ENCODE measurements at regions not wholly inside any gene's neighbourhood (a gene's known extent, or its start where the extent isn't known, plus 50 kb on each side); places are given as distances from the start of the nearest gene placed in this dataset.

GRCh38 chr17:13338421-13338820 is 263.3 kb downstream of the HS3ST3A1 start:
- no CpG with 5 or more reads among the region's 1 CpG for WGBS (ENCODE audit: insufficient coverage)
- Mint-ChIP-seq H3K27me3 (peaks cover 12% of the 10 kb centered on the region), H3K4me1 (peaks cover 2% of the 10 kb centered on the region), H3K27ac (no peak overlapping the region), H3K9me3 (ENCODE audit: insufficient read depth) (no peaks in the 10 kb centered on the region), H3K4me3 (no peak overlapping the region)
- POLR2A ChIA-PET, result no interaction called here
- intact Hi-C loops (cut with micrococcal nuclease), result loop anchor here (5.0 kb wide), 1 partner anchor 964 kb away; the partner anchor contains the start of gene HS3ST3B1
- no peak overlapping the region for H3K4me3 ChIP-seq (ENCODE audit: control extremely low read depth in 1 of 5, extremely low read depth in 1 of 5, insufficient read depth in 1 of 5, low read depth in 2 of 5, low read length in 4 of 5)
- H3K27me3 ChIP-seq (replicated peaks in 1 of 4; ENCODE audit: control extremely low read depth in 1 of 4, control insufficient read depth in 3 of 4, insufficient read depth in 4 of 4, low read length in 3 of 4), result peaks cover 0 to 4% (median 2%) of the 10 kb centered on the region in 4 experiments
- H3K4me1 ChIP-seq (ENCODE audit: control insufficient read depth in 2 of 2, insufficient read depth in 2 of 2, low read length in 2 of 2), result peaks cover 0 to 3% of the 10 kb centered on the region in 2 donors
- ATAC-seq (ENCODE audit: low read depth) (no peak), DNase-seq (no peak)
- no peaks in the 10 kb centered on the region for H4K20me1 ChIP-seq (ENCODE audit: control insufficient read depth, insufficient read depth, low read length, poor library complexity, severe bottlenecking)
- CTCF ChIA-PET, result interaction anchor here (0.6 to 1.1 kb wide), 2 partner anchors 14 to 1589 kb away, joined by 3 read pairs; no protein-coding TSS in a partner anchor
- no peaks in the 10 kb centered on the region for H3K9me3 ChIP-seq (ENCODE audit: control extremely low read depth in 1 of 3, control insufficient read depth in 2 of 3, insufficient read depth in 1 of 3, low read length in 2 of 3)
- H3K4me2 ChIP-seq (replicated peaks; ENCODE audit: low read depth, low read length, poor library complexity, severe bottlenecking), result no peak overlapping the region
- no peaks in the 10 kb centered on the region for H3K36me3 ChIP-seq (replicated peaks in 1 of 2; ENCODE audit: control extremely low read depth in 1 of 2, control insufficient read depth in 1 of 2, extremely low read depth in 1 of 2, insufficient read depth in 2 of 2, low read length in 1 of 2)
- no peak overlapping the region for H3K9ac ChIP-seq (ENCODE audit: low read length)
- no peak for TF ChIP-seq CTCF (IDR thresholded peaks at IDR 0.05)
- TF ChIP-seq EZH2 (IDR thresholded peaks at IDR 0.05; ENCODE audit: borderline replicate concordance, insufficient read depth, low read depth, low read length, poor library complexity, severe bottlenecking), result no peak
- H3K79me2 ChIP-seq (ENCODE audit: control insufficient read depth, insufficient read depth, low read length), result no peaks in the 10 kb centered on the region
- no peak overlapping the region for H3K27ac ChIP-seq (ENCODE audit: low read length in 2 of 2)
- H2AFZ ChIP-seq (ENCODE audit: insufficient read depth, low read depth, low read length, poor library complexity, severe bottlenecking), result no peak overlapping the region

- no peak for TF ChIP-seq EZH2 (IDR thresholded peaks at IDR 0.05; ENCODE audit: borderline replicate concordance, insufficient read depth, low read depth, low read length, poor library complexity, severe bottlenecking)
- peak; percentile 71 for TF ChIP-seq CTCF (IDR thresholded peaks at IDR 0.05)
- Mint-ChIP-seq H3K4me1 (peaks cover 2% of the 10 kb centered on the region), H3K9me3 (ENCODE audit: insufficient read depth) (no peaks in the 10 kb centered on the region), H3K27ac (no peak overlapping the region), H3K27me3 (peaks cover 12% of the 10 kb centered on the region), H3K4me3 (no peak overlapping the region)
- WGBS (ENCODE audit: insufficient coverage), result 17% methylated on average over 6 of the region's 12 CpGs
- no peak for ATAC-seq (ENCODE audit: low read depth)
- peaks cover 0 to 3% of the 10 kb centered on the region in 2 donors for H3K4me1 ChIP-seq (ENCODE audit: control insufficient read depth in 2 of 2, insufficient read depth in 2 of 2, low read length in 2 of 2)
- intact Hi-C loops (cut with micrococcal nuclease), result loop anchor here (5.0 kb wide), 1 partner anchor 964 kb away; the partner anchor contains the start of gene HS3ST3B1
- H3K9me3 ChIP-seq (ENCODE audit: control extremely low read depth in 1 of 3, control insufficient read depth in 2 of 3, insufficient read depth in 1 of 3, low read length in 2 of 3), result no peaks in the 10 kb centered on the region
- peak overlapping the region; percentile 57 for H2AFZ ChIP-seq (ENCODE audit: insufficient read depth, low read depth, low read length, poor library complexity, severe bottlenecking)
- CTCF ChIA-PET, result interaction anchor here (0.6 to 1.1 kb wide), 4 partner anchors 9 to 1589 kb away, joined by 3 to 4 read pairs (median 3); no protein-coding TSS in a partner anchor
- H3K9ac ChIP-seq (ENCODE audit: low read length), result peak overlapping the region; percentile 18
- H3K4me2 ChIP-seq (replicated peaks; ENCODE audit: low read depth, low read length, poor library complexity, severe bottlenecking), result peak overlapping the region; percentile 37
- H3K27me3 ChIP-seq (replicated peaks in 1 of 4; ENCODE audit: control extremely low read depth in 1 of 4, control insufficient read depth in 3 of 4, insufficient read depth in 4 of 4, low read length in 3 of 4), result peaks cover 0 to 4% (median 2%) of the 10 kb centered on the region in 4 experiments
- no peak overlapping the region for H3K27ac ChIP-seq (ENCODE audit: low read length in 2 of 2)
- no peaks in the 10 kb centered on the region for H3K36me3 ChIP-seq (replicated peaks in 1 of 2; ENCODE audit: control extremely low read depth in 1 of 2, control insufficient read depth in 1 of 2, extremely low read depth in 1 of 2, insufficient read depth in 2 of 2, low read length in 1 of 2)
- peak overlapping the region in 1 of 5 experiments; percentile 18 for H3K4me3 ChIP-seq (ENCODE audit: control extremely low read depth in 1 of 5, extremely low read depth in 1 of 5, insufficient read depth in 1 of 5, low read depth in 2 of 5, low read length in 4 of 5)
- POLR2A ChIA-PET, result no interaction called here
- H4K20me1 ChIP-seq (ENCODE audit: control insufficient read depth, insufficient read depth, low read length, poor library complexity, severe bottlenecking), result no peaks in the 10 kb centered on the region
- H3K79me2 ChIP-seq (ENCODE audit: control insufficient read depth, insufficient read depth, low read length), result no peaks in the 10 kb centered on the region
- peak; percentile 32 for DNase-seq
Measured at GRCh38 chr17:13337864-13338371, 263.8 kb downstream of the HS3ST3A1 start.
